GM19455 (cell line): ENCODE measurements at regions not wholly inside any gene's neighbourhood (a gene's known extent, or its start where the extent isn't known, plus 50 kb on each side); places are given as distances from the start of the nearest gene placed in this dataset.

Source experiments
- ATAC-seq: cut with Tn5 transposase; IDR thresholded peaks from one replicate; pipeline ENCODE4 v1.9.1; 2021; ENCODE audit not compliant: unreplicated experiment

DNA sequence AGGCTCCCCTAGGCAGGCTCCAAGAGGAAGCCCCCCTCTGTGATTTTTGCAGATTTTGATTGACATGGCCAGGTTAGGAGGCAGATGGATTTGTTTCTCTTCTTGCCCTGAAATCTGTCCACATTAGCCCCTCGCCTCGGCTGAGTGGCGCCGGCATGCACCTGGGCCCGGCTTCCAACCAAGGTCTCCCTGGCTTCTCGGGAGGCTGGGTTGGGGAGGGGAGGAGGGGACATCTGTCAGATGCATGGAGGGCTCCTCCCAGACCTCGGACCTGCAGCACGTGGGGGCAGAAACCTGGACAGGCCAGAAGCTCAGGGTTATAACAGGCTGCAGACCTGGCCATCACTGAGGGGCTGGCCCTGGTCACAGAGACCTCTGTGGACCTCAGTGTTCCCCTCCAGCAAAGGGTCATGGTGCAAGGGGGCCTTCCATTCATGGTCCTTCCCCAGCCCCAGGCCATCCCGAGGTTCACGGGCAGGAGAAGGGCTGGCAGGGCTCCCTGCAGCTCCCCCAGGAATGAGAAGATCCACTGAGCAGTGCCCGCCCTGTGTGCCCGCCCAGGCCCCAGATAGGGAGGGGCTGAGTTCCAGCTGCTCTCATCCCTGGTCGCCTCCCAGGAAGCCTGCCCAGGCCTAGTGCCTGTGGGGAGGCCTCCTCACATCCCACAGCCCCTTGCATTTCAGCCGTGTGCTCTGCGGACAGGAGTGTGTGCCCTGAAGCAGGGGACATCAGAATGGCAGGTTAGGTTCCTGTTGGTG lies 747.8 kb downstream of the BRD1 start:
- no peak for ATAC-seq

DNA sequence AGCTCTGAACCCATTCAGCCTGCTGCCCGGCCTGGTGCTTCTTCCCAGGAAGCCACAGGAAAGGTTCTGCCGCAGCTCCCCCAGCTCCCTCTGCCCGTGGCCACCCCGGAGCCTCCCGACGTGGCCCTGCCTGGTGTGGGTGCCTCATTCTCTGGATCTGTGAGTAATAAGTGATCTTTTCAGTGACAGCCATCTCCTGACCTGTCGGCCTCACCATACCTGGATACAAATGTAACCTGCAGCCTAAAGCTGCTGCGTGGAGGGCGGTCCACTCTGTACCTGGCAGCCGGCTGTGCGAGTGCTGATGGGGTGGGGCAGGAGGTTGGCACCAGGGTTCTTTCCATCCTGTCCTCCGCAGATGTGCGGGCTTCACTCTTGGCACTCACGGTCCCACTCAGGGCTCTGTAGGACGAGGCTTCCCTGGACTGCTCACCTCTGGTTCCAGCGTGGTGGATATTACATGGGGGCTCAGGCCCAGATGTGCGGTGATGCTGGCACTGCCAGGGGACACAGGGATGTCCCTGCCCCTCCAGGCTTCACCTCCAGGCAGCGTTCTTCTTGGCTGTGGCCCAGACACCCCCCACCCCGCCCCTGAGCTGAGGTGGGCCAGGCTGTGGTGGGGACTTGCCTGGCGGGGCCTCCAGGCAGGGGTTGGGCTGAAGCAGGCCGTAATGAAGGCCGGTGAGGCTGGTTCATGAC lies 748.5 kb downstream of the BRD1 start:
- ATAC-seq, result no peak

GRCh38 chr22:49078076-49078710 lies 749.5 kb downstream of the BRD1 start:
- ATAC-seq, result no peak

DNA sequence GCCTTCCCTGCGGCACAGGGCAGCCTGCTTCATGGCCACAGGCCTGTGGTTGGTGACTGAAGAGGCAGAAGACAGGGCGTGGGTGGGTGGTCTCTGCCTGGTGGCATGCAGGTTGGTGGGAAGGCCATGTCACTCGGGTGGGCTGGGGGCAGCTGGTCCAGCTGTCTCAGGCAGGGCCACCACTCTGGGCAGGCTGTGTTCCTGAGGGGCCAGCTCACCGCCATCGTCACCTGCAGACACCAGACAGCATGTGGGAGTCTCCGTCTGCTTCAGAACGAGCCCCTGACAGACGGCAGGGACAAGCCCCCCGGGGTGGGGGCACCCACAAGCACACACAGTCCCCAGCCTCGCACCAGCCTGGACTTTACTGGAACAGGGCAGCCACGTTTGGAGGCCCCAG lies 750.1 kb downstream of the BRD1 start:
- ATAC-seq, result no peak

DNA sequence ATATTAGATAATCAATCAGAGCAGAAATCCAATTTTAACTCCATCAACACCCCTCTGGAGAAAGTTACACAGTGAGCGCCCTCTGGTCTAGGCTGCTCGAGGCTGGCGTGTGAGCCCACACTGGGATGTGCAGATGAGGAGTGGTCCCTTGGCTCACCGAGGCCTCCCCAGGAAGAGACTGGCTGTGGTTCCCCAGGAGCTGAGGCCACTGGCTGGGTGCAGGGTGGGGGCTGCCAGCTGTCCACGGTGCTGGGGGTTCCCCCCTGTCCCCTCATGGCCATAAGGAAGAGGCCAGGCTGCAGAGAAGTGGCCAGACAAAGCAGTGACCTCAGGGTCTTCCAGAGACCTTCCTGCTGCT lies 750.7 kb downstream of the BRD1 start:
- no peak for ATAC-seq

DNA sequence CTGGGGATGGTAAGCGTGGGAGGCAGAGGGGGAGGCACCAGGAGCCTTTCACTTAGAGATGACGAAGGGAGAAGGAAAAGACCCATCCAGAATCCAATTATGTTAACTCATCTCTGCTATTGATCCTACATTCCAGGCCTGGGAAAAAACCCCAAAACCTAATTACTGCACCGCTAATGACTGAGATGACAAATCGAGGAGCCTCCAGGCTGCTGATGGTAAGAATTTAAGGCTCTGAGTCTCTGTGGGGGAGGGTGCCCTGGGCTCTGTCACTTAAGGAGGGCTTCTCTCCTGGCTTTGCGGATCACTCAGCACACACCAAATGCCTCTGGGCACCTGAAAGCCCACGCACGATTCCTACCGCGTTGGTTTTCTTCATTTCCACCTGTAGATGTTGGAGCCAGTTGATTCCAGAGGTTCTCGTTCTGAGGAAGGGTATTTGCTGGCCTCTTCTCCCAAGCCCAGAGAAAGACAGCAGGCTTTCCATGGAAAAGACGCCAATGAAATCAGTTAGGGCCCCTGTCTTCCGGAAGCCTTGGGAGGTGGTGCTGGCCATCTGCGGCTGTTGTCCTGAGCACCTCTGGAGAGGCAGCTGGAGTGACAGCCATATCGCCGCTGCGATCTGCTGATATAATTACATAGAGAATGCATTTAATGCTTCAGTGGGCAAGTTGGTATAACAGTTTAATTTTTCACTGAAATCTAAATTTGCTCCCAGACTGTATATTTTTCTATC lies 751.2 kb downstream of the BRD1 start:
- ATAC-seq, result no peak

DNA sequence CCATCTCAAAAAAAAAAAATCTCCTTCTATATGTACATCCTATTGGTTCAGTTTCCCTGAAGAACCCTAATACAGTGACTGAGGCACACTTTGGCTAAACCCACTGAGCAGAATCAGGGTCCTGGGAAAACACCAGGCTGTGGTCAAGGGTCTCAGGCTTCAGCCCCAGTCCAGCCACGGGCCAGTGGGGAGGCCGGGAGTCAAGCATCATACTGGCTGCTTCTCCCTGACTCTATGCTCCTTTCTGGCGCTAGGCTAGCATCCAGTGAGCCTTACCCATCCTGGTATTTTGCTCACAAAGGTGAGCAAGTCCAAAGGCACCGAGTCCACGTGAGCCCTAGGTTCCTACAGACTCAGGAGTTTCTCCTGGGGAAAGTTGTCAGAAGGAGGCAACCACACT lies 752.5 kb downstream of the BRD1 start:
- ATAC-seq, result no peak

- ATAC-seq, result no peak
Observed at GRCh38 chr22:49073873-49074417, 753.7 kb downstream of the BRD1 start.

- ATAC-seq, result no peak
Observed at GRCh38 chr22:49072996-49073645, 754.6 kb downstream of the BRD1 start.

- ATAC-seq, result no peak
Observed at GRCh38 chr22:49070501-49070900, 757.2 kb downstream of the BRD1 start.

- no peak for ATAC-seq
Observed at GRCh38 chr22:49068861-49069500, 758.7 kb downstream of the BRD1 start.

- ATAC-seq, result no peak
Observed at GRCh38 chr22:49067504-49067903, 760.2 kb downstream of the BRD1 start.

DNA sequence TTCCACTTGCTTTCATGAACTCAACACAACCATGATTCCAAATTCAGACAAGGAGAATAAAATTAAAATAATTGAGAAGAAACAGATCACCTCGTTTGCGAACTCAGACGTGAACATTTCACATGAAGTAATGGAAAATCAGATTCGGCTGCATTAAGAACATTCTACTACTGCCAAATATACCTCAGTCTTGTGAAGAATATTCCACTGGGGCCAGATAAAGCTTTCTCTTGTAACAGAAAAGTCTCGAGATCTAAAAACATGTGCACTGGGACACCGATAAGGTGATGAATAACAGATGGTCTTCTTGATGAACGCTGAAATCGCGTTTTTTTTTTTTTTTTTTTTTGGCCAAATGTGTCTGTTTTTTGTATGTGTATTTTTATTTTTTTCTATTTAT lies 761.1 kb downstream of the BRD1 start:
- ATAC-seq, result no peak

DNA sequence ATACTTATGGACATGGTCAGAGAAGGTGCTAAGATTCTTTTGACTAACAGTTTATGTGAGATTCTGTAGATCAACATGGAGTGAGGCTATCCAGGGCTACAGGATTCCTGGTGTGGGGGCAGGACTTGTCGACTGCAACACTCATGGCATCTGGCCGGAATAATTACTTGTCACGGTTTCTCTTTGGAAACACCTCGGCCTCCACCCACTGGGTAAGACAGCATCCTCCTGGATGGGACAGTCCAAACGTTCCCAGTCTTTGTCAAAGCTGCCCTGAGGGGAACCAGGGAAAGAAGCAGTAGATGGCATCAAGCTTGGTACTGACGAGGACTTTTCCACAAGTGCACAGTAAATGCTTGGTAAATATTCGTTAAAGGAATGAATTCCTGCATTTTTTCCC lies 762.8 kb downstream of the BRD1 start:
- no peak for ATAC-seq

DNA sequence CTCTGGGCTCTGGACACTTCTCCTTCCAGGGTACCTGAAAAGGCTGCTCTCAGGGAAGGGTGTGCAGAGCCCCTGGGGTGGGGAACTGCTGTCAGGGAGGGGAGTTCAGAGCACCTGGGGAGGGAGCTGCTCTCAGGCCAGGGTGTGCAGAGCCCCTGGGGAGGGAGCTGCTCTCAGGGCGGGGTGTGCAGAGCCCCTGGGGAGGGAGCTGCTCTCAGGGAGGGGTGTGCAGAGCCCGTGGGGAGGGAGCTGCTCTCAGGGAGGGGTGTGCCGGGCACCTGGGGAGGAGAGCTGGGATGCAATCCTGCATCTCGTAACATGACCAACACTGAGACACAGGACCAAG lies 764.2 kb downstream of the BRD1 start:
- ATAC-seq, result no peak

GRCh38 chr22:49062802-49063544 lies 764.7 kb downstream of the BRD1 start:
- no peak for ATAC-seq

GRCh38 chr22:49062155-49062801 lies 765.4 kb downstream of the BRD1 start:
- no peak for ATAC-seq

GRCh38 chr22:49057910-49058309 lies 769.8 kb downstream of the BRD1 start:
- no peak for ATAC-seq

GRCh38 chr22:49056301-49056700 lies 771.4 kb downstream of the BRD1 start:
- ATAC-seq, result no peak
